H9 (cell line): ENCODE measurements at regions not wholly inside any gene's neighbourhood (a gene's known extent, or its start where the extent isn't known, plus 50 kb on each side); places are given as distances from the start of the nearest gene placed in this dataset.

ENCODE experiments used
- DNase-seq: peaks from one replicate; pipeline ENCODE4 v3.0.0-alpha.2; 2017
- H2AFZ ChIP-seq: one replicate; pipeline ENCODE4 v1.6.1; 2013; ENCODE audit warnings: mild to moderate bottlenecking, low read length, control low read depth, moderate library complexity
- H2AK5ac ChIP-seq: 2 replicates; pipeline ENCODE4 v1.6.1; 2013; ENCODE audit warnings: low read length, control low read depth, mixed read lengths; ENCODE audit not compliant: insufficient read length
- H2BK120ac ChIP-seq: one replicate; pipeline ENCODE4 v1.6.1; 2013; ENCODE audit warnings: low read depth, mild to moderate bottlenecking, low read length, control low read depth, inconsistent platforms; ENCODE audit not compliant: poor library complexity, severe bottlenecking
- H2BK12ac ChIP-seq: 2 replicates; pipeline ENCODE4 v1.6.1; 2013; ENCODE audit warnings: low read length, control low read depth, mixed read lengths, low read depth; ENCODE audit not compliant: insufficient read length
- H2BK15ac ChIP-seq: 2 replicates; pipeline ENCODE4 v1.6.1; 2013; ENCODE audit warnings: low read depth, low read length, control low read depth
- H2BK20ac ChIP-seq: one replicate; pipeline ENCODE4 v1.6.1; 2013; ENCODE audit warnings: low read depth, mild to moderate bottlenecking, low read length, control low read depth, inconsistent platforms; ENCODE audit not compliant: poor library complexity, severe bottlenecking
- H2BK5ac ChIP-seq: 2 replicates; pipeline ENCODE4 v1.6.1; 2013; ENCODE audit warnings: low read length, control low read depth, mixed read lengths; ENCODE audit not compliant: insufficient read length
- H3K14ac ChIP-seq: 2 replicates; pipeline ENCODE4 v1.6.1; 2013; ENCODE audit warnings: low read length, control low read depth; ENCODE audit not compliant: insufficient read depth
- H3K18ac ChIP-seq: 2 replicates; pipeline ENCODE4 v1.6.1; 2013; ENCODE audit warnings: low read depth, mild to moderate bottlenecking, mixed read lengths, low read length, control low read depth; ENCODE audit not compliant: insufficient read length
- H3K23ac ChIP-seq: 2 replicates; pipeline ENCODE4 v1.6.1; 2013; ENCODE audit warnings: low read length, control low read depth, mixed read lengths, low read depth; ENCODE audit not compliant: insufficient read length
- H3K23me2 ChIP-seq: 2 replicates; pipeline ENCODE4 v1.6.1; 2013; ENCODE audit warnings: low read depth, mild to moderate bottlenecking, mixed read lengths, low read length, control low read depth; ENCODE audit not compliant: insufficient read length, poor library complexity, severe bottlenecking
- H3K27ac ChIP-seq: 2 replicates; pipeline ENCODE4 v1.5.1; 2013; ENCODE audit warnings: low read length, control low read depth, mixed read lengths, low read depth; ENCODE audit not compliant: insufficient read length
- H3K27me3 ChIP-seq: 2 replicates; pipeline ENCODE4 v1.6.1; 2013; ENCODE audit warnings: low read length, control low read depth, inconsistent platforms; ENCODE audit not compliant: insufficient read depth
- H3K4ac ChIP-seq: 2 replicates; pipeline ENCODE4 v1.6.1; 2013; ENCODE audit warnings: low read depth, mild to moderate bottlenecking, control low read depth, inconsistent platforms, low read length, moderate library complexity
- H3K4me1 ChIP-seq: 2 replicates; pipeline ENCODE4 v1.6.1; 2013; ENCODE audit warnings: low read length, control low read depth, inconsistent platforms; ENCODE audit not compliant: insufficient read depth
- H3K4me2 ChIP-seq: 2 replicates; pipeline ENCODE4 v1.6.1; 2013; ENCODE audit warnings: low read length, control low read depth, mixed read lengths; ENCODE audit not compliant: insufficient read length, insufficient read depth
- H3K56ac ChIP-seq: 2 replicates; pipeline ENCODE4 v1.6.1; 2013; ENCODE audit warnings: low read depth, mild to moderate bottlenecking, mixed read lengths, low read length, control low read depth; ENCODE audit not compliant: insufficient read length
- H3K79me1 ChIP-seq: 2 replicates; pipeline ENCODE4 v1.6.1; 2013; ENCODE audit warnings: low read depth, mild to moderate bottlenecking, moderate library complexity, low read length, control low read depth, inconsistent platforms; ENCODE audit not compliant: insufficient read depth, poor library complexity, severe bottlenecking
- H3K79me2 ChIP-seq: 2 replicates; pipeline ENCODE4 v1.6.1; 2013; ENCODE audit warnings: low read length, control low read depth, inconsistent platforms; ENCODE audit not compliant: insufficient read depth
- H3K9ac ChIP-seq: 2 replicates; pipeline ENCODE4 v1.6.1; 2013; ENCODE audit warnings: low read length, control low read depth, mixed read lengths; ENCODE audit not compliant: insufficient read length; ENCODE audit errors: extremely low read depth
- H3K9me3 ChIP-seq: one replicate; pipeline ENCODE4 v1.6.1; 2013; ENCODE audit warnings: low read depth, low read length, inconsistent platforms; ENCODE audit not compliant: control insufficient read depth
- H3T11ph ChIP-seq: one replicate; pipeline ENCODE4 v1.6.1; 2013; ENCODE audit warnings: mild to moderate bottlenecking, low read length, control low read depth, inconsistent platforms
- H4K20me1 ChIP-seq: one replicate; pipeline ENCODE4 v1.6.1; 2013; ENCODE audit not compliant: control insufficient read depth, insufficient read length, insufficient read depth
- H4K5ac ChIP-seq: 2 replicates; pipeline ENCODE4 v1.6.1; 2013; ENCODE audit warnings: low read depth, mild to moderate bottlenecking, mixed read lengths, low read length, control low read depth; ENCODE audit not compliant: insufficient read length
- H4K8ac ChIP-seq: replicated peaks from 2 replicates; pipeline ENCODE4 v1.6.1; 2013; ENCODE audit warnings: low read length, control low read depth, mixed read lengths, low read depth; ENCODE audit not compliant: insufficient read length
- H4K91ac ChIP-seq: 2 replicates; pipeline ENCODE4 v1.6.1; 2013; ENCODE audit warnings: low read depth, mild to moderate bottlenecking, moderate library complexity, mixed read lengths, low read length, control low read depth; ENCODE audit not compliant: insufficient read length
- H3K27ac Mint-ChIP-seq, 3 experiments: 2 replicates in 2 of 3; 3 replicates in 1 of 3; pipeline ENCODE4 v1.8.0; 2020 to 2021; ENCODE audit warnings: mixed read lengths in 3 of 3, mild to moderate bottlenecking in 1 of 3, moderate library complexity in 1 of 3
- H3K27me3 Mint-ChIP-seq: 2 replicates; pipeline ENCODE4 v1.8.0; 2021; ENCODE audit warnings: low read depth, mild to moderate bottlenecking, moderate library complexity, mixed read lengths
- H3K36me3 Mint-ChIP-seq, 3 experiments: 2 replicates in 2 of 3; 3 replicates in 1 of 3; pipeline ENCODE4 v1.8.0; 2020 to 2021; ENCODE audit warnings: low read depth in 3 of 3, mixed read lengths in 3 of 3; ENCODE audit not compliant: insufficient read depth in 1 of 3
- H3K4me1 Mint-ChIP-seq, 2 experiments: 2 replicates each; pipeline ENCODE4 v1.8.0; 2020; ENCODE audit warnings: mixed read lengths in 2 of 2
- H3K4me3 Mint-ChIP-seq, 2 experiments: 2 replicates in 1 of 2; 3 replicates in 1 of 2; pipeline ENCODE4 v1.8.0; 2020 to 2021; ENCODE audit warnings: mild to moderate bottlenecking in 2 of 2, mixed read lengths in 2 of 2, moderate library complexity in 1 of 2
- H3K9me3 Mint-ChIP-seq, 2 experiments: 2 replicates in 1 of 2; 3 replicates in 1 of 2; pipeline ENCODE4 v1.8.0; 2020; ENCODE audit warnings: mild to moderate bottlenecking in 2 of 2, mixed read lengths in 2 of 2, moderate library complexity in 1 of 2
- CTCF ChIP-seq: fragments of 200-600 bp; sonication (generic); conservative IDR thresholded peaks from 3 replicates; pipeline ENCODE4 v1.8.0; 2021; ENCODE audit warnings: antibody characterized with exemption, mild to moderate bottlenecking
- WGBS: extraction: QIAGEN DNeasy Blood & Tissue Kit; methylation state at CpG from one replicate; pipeline ENCODE4 v1.1.7; 2013; ENCODE audit warnings: missing lambda C conversion rate, low lambda C conversion rate, mixed read lengths; ENCODE audit not compliant: insufficient read length; ENCODE audit errors: extremely low coverage; 5-methylcytosine and 5-hydroxymethylcytosine counted together

GRCh38 chr1:30274173-30274970 lies 449.0 kb downstream of the MATN1 start:
- no peak overlapping the region for H4K91ac ChIP-seq
- no peak overlapping the region for H3K27ac ChIP-seq
- H2BK12ac ChIP-seq: no peak overlapping the region
- no peak overlapping the region for H3K4ac ChIP-seq
- H3K79me2 ChIP-seq: no peaks in the 10 kb centered on the region
- TF ChIP-seq CTCF: no peak
- H3K14ac ChIP-seq: no peak overlapping the region; the same call in 1 of the 2 replicates
- no peak overlapping the region for H3K4me3 Mint-ChIP-seq
- H4K20me1 ChIP-seq: no peaks in the 10 kb centered on the region
- no peaks in the 10 kb centered on the region for H3K79me1 ChIP-seq
- no peaks in the 10 kb centered on the region for H3K27me3 ChIP-seq
- H2AK5ac ChIP-seq: no peak overlapping the region
- H3K4me1 ChIP-seq: no peaks in the 10 kb centered on the region
- no peak overlapping the region for H3K56ac ChIP-seq
- no peaks in the 10 kb centered on the region for H3K9me3 ChIP-seq
- no peak overlapping the region for H2BK5ac ChIP-seq
- H3K9ac ChIP-seq: no peak overlapping the region
- H3K4me1 Mint-ChIP-seq: 0 out of 4 replicates have a peak, but pooled peaks cover 0 to 2% of the 10 kb centered on the region in 2 experiments
- H3K4me2 ChIP-seq: no peak overlapping the region
- no peaks in the 10 kb centered on the region; a peak in 1 of 5 replicates for H3K9me3 Mint-ChIP-seq
- H4K5ac ChIP-seq: no peak overlapping the region
- no peak overlapping the region for H2BK15ac ChIP-seq
- H4K8ac ChIP-seq: no peak overlapping the region
- no peak overlapping the region for H3K23ac ChIP-seq
- H3K18ac ChIP-seq: no peak overlapping the region
- peak; percentile 30 for DNase-seq
- no peak overlapping the region for H2AFZ ChIP-seq
- no peak overlapping the region for H3T11ph ChIP-seq
- no peak overlapping the region for H2BK20ac ChIP-seq
- H3K27ac Mint-ChIP-seq: no peak overlapping the region; a peak in 1 of 7 replicates
- H3K36me3 Mint-ChIP-seq: no peaks in the 10 kb centered on the region
- H2BK120ac ChIP-seq: no peak overlapping the region
- peaks cover 8% of the 10 kb centered on the region for H3K27me3 Mint-ChIP-seq
- no CpG with 5 or more reads among the region's 3 CpGs for WGBS
- no peaks in the 10 kb centered on the region for H3K23me2 ChIP-seq
